Lung (tissue), 11 donors: ENCODE measurements at regions not wholly inside any gene's neighbourhood (a gene's known extent, or its start where the extent isn't known, plus 50 kb on each side); places are given as distances from the start of the nearest gene placed in this dataset.

Source experiments
- ATAC-seq: fragments of 200-7000 bp; cut with Tn5 transposase; one replicate; pipeline ENCODE4 v1.9.1; 2020; ENCODE audit warnings: moderate number of reproducible peaks; ENCODE audit not compliant: insufficient read depth, low FRiP score
- DNase-seq, 3 donors: peaks; one replicate each; pipeline ENCODE4 v3.0.0-alpha.2; 2013 to 2017
- H3K27ac ChIP-seq, 2 donors: one replicate each; pipeline ENCODE4 v1.5.1; 2013; ENCODE audit warnings: mild to moderate bottlenecking in 2 of 2, moderate library complexity in 2 of 2, control low read depth in 1 of 2, inconsistent platforms in 1 of 2, low read depth in 1 of 2, low read length in 1 of 2
- H3K27me3 ChIP-seq, 3 donors: one replicate each; pipeline ENCODE4 v1.5.1; 2013; ENCODE audit warnings: low read length in 2 of 3; ENCODE audit not compliant: control insufficient read depth in 3 of 3, insufficient read depth in 3 of 3
- H3K36me3 ChIP-seq, 4 donors: one replicate each; pipeline ENCODE4 v1.5.1; 2013; ENCODE audit warnings: low read length in 4 of 4, mild to moderate bottlenecking in 1 of 4, moderate library complexity in 1 of 4; ENCODE audit not compliant: control insufficient read depth in 4 of 4, insufficient read depth in 4 of 4
- H3K4me1 ChIP-seq, 5 donors: one replicate each; pipeline ENCODE4 v1.5.1; 2013; ENCODE audit warnings: low read length in 5 of 5, mild to moderate bottlenecking in 2 of 5, moderate library complexity in 1 of 5; ENCODE audit not compliant: control insufficient read depth in 5 of 5, insufficient read depth in 5 of 5
- H3K4me3 ChIP-seq: one replicate; pipeline ENCODE4 v1.5.1; 2013; ENCODE audit warnings: mild to moderate bottlenecking, control low read depth, moderate library complexity
- H3K9ac ChIP-seq, 2 donors: one replicate each; pipeline ENCODE4 v1.5.1; 2013; ENCODE audit warnings: low read length in 2 of 2, control low read depth in 1 of 2; ENCODE audit not compliant: insufficient read depth in 1 of 2
- H3K9me3 ChIP-seq, 4 donors: one replicate each; pipeline ENCODE4 v1.5.1; 2013; ENCODE audit warnings: low read length in 3 of 4, mild to moderate bottlenecking in 1 of 4, moderate library complexity in 1 of 4; ENCODE audit not compliant: control insufficient read depth in 4 of 4, insufficient read depth in 3 of 4
- CTCF ChIP-seq: IDR thresholded peaks from 2 replicates; pipeline ENCODE4 v1.5.1; 2012; ENCODE audit warnings: mild to moderate bottlenecking; ENCODE audit errors: control extremely low read depth, extremely low read depth
- WGBS, 2 donors: extraction: QIAGEN DNeasy Blood & Tissue Kit; methylation state at CpG; one replicate each; pipeline ENCODE4 v1.1.7; 2013; 5-methylcytosine and 5-hydroxymethylcytosine counted together
- donor health status: control.
- donor health status: control.
- donor health status: Bipolar disorder and iron deficiency.
- donor health status: healthy.
- donor health status: DM: yes; HTN: yes; CAD: no.

GRCh38 chr1:209231476-209232156 is 351.9 kb upstream of the CAMK1G start:
- ATAC-seq (no peak), DNase-seq (no peak)
- peaks cover 0 to 15% (median 0%) of the 10 kb centered on the region in 4 donors for H3K9me3 ChIP-seq
- H3K4me1 ChIP-seq: no peaks in the 10 kb centered on the region
- no peak for TF ChIP-seq CTCF
- 24 to 31% methylated on average over 47 to 84 of the region's 84 CpGs for WGBS, 2 donors
- no peak overlapping the region for H3K4me3 ChIP-seq
- no peaks in the 10 kb centered on the region for H3K36me3 ChIP-seq
- H3K9ac ChIP-seq: no peak overlapping the region
- H3K27me3 ChIP-seq: peaks cover 0 to 6% (median 0%) of the 10 kb centered on the region in 3 donors
- no peak overlapping the region for H3K27ac ChIP-seq

- no peaks in the 10 kb centered on the region for H3K4me1 ChIP-seq
- H3K27me3 ChIP-seq: peaks cover 0 to 6% (median 0%) of the 10 kb centered on the region in 3 donors
- 91 to 97% methylated on average over 17 of the region's 17 CpGs for WGBS, 2 donors
- no peak overlapping the region for H3K4me3 ChIP-seq
- no peak overlapping the region for H3K27ac ChIP-seq
- no peak for TF ChIP-seq CTCF
- H3K36me3 ChIP-seq: no peaks in the 10 kb centered on the region
- ATAC-seq (no peak), DNase-seq (no peak)
- no peak overlapping the region for H3K9ac ChIP-seq
- H3K9me3 ChIP-seq: peaks cover 0 to 15% (median 0%) of the 10 kb centered on the region in 4 donors
Observed at GRCh38 chr1:209232197-209232596, 351.3 kb upstream of the CAMK1G start.

- no peak overlapping the region for H3K4me3 ChIP-seq
- no peak for TF ChIP-seq CTCF
- ATAC-seq: no peak
- H3K27me3 ChIP-seq: peaks cover 0 to 6% (median 0%) of the 10 kb centered on the region in 3 donors
- H3K27ac ChIP-seq: no peak overlapping the region
- no peak for DNase-seq
- 95 to 96% methylated on average over 15 of the region's 15 CpGs for WGBS, 2 donors
- no peak overlapping the region for H3K9ac ChIP-seq
- peaks cover 0 to 15% (median 0%) of the 10 kb centered on the region in 4 donors for H3K9me3 ChIP-seq
- H3K4me1 ChIP-seq: no peaks in the 10 kb centered on the region
- no peaks in the 10 kb centered on the region for H3K36me3 ChIP-seq
Observed at GRCh38 chr1:209232759-209233158, 350.8 kb upstream of the CAMK1G start.
